Muscle of back (tissue), 3 donors: ENCODE measurements at regions not wholly inside any gene's neighbourhood (a gene's known extent, or its start where the extent isn't known, plus 50 kb on each side); places are given as distances from the start of the nearest gene placed in this dataset.

ENCODE experiments used
- DNase-seq, 3 donors: peaks; one replicate each; pipeline versions ENCODE4 v3.0.0 to v3.0.0-alpha.2; 2013

DNA sequence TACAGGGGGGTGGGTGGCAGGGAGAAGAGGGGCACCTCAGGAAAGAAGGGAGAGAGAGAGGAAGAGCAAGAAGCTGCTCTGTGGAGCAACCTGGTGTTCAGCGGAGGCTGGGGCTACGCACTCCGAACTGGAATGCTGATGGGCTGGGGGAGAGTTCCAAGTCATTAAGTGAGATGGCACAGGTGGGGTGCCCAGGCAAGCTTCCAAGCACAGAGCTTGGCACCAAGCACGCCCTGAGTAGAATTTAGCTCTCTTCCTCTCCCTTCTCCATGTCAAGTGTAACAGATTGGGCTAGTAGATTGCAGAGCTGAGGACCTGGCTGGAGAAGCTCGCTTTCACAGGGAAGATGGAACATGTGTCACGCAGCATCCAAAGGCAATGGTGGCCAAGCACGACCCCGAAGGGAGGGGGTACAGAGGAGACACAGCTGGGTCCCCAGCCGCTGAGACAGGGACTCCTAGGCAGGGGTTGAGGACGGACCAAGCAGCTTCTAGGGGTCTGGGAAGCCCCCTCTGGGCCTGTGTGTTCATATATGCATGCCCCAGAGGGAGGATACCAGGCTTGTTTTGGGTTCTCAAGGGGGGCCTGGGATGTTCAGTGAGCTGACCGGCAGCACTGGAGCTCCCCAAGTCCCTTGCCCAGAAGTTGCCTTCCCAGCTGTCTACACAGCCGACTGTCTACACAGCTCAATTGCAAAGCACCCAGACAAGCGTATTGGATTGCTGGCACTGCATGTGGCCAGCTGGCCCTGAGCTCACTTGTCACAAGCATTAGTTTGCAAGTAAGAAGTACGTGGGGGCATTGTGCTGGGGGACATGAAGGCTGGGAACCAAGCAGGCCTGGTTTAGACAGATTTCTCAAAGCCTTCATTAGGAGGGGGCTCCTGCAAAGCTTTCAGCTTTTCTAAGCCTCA, 247.8 kb downstream of the ENGASE start:
- no peak for DNase-seq

DNA sequence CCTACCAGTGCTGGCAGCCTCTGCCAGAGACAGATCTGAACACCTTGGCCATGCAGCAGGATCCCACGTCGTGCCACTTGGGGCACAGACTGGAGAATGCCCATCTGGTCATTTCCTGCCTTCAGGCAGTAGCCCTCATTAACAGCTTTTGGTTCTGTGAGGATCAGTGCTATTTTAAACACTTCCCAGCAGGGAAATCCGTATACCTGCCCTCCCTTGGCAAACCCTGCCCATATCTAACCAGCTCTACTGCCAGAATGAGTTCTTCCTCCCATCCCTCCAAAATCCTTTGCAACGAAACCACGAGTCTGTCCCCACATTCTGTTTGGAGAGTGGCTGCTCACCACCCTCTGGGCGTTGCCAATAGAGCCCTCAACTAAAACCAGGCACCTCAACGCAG, 245.7 kb downstream of the ENGASE start:
- DNase-seq, result no peak

DNA sequence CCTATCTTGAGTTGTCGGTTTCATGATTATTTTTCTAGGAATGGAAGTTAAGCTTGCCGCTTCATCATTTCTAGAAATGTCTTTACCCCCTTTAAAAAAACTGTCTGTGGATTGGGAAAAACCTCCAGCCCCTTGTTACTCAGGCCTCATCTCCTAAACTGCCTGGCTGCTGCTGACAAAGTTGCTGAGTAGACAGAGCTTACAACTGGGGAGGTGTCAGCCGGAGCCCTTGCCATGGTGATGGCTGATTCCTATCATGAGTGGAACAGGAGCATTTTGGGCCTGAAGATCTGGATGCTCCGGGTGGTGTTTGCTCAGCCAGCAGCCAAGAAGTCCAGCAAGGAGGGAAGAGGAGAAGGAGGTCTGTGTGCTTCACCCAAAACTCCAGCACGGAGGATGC, 243.3 kb downstream of the ENGASE start:
- no peak for DNase-seq

DNA sequence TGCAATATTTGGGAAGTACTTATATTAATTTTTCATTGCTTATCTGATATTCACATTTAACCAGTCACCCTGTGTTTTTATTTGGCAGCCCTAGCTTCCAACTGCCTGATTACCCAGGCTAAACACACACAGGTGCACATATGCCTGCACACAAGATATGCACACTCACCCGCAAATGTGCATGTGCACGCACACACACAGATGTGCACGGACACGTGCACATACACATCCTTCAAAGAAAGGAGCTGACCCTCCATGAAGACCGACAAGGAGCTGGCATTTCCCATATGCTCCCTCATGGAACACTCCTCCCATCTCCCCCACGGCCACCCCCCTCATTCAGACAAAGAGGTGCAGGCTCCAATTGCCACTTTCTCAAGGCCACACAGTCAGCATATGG, 242.2 kb downstream of the ENGASE start:
- no peak for DNase-seq

DNA sequence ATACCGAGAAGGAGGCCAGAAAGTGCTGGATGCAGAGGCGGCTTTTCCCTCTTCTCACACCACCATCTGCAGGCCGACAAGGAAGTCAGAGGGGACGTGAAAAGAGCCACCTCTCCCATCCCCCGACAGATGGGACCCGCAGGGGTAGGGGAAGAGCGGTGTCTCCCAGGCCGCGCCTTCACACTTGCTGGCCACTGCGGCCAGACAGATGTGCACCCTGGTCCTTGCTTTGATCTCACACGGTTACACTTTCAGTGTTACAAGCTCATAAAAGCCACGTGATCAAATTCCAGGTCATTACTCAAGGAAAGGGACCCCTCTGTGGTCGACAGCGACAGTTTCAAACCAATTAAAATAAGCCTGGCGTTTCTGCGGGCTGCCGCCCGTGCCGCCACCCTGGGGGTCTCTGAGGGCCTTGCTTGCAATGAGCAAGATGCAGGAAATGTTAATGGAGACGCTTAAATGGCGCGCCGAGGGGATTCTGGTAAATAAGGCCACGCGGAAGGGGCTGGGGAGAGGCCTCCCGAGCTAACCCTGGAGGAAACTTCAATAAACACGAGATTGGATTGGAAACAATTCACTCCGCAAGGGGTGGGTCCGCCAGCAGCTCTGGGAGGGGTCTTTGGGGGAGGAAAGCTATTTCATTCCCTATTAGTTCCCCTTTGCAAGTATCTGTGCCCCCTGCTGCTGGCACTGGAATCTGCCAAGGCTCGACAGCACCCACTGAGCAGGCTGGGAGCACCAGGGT, 240.9 kb downstream of the ENGASE start:
- DNase-seq, result no peak

DNA sequence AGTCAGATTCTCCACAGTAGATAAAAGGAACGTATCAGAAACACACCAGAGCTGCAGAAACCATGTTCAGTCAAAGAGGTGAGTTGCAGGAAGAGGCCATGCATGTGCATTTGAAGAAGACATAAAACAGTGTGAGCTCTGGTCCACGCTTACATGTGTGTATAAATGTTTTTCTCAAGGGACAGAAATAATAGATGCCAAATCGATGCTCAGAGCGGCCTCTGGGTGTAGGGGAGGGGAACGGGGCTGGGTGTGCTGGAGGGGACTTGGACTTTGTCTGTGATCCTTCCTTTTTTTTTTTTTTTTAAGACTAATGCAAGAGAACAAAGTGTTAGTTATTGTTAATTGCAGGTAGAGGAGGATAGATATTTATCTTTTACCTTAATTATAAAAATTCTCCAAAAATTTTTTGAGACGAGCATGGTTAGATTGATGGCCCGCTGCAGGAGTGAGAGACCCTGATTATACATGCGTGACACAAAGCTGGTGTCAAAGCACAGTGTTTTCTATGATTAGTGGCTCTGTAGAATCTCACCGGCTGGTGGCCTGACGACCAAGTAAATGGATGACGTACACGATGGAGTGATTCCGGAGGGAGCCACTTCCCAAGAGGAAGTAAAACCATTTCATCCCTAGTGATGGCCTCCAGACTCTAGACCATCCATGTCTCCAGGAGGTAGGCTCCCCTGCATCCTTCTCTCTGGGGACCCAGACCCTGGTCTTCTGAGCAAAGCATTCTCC, 240.2 kb downstream of the ENGASE start:
- no peak for DNase-seq

DNA sequence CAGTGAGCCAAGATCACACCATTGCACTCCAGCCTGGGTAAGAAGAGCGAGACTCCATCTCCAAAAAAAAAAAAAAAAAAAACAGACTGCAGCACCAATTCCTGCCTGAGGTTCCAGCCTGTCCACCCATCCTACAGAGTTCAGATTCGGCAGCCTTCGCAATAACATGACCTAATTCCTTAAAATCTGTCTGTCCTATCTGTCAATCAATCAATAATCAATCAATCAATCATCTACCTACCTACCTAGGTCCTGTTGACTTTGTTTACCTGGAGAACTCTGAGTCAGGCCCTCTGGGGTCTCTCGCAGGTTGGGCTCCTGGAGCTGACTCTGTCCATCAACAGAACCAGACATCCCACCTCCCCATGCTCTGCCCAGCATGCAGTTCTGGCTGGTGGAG, 236.7 kb downstream of the ENGASE start:
- no peak for DNase-seq

DNA sequence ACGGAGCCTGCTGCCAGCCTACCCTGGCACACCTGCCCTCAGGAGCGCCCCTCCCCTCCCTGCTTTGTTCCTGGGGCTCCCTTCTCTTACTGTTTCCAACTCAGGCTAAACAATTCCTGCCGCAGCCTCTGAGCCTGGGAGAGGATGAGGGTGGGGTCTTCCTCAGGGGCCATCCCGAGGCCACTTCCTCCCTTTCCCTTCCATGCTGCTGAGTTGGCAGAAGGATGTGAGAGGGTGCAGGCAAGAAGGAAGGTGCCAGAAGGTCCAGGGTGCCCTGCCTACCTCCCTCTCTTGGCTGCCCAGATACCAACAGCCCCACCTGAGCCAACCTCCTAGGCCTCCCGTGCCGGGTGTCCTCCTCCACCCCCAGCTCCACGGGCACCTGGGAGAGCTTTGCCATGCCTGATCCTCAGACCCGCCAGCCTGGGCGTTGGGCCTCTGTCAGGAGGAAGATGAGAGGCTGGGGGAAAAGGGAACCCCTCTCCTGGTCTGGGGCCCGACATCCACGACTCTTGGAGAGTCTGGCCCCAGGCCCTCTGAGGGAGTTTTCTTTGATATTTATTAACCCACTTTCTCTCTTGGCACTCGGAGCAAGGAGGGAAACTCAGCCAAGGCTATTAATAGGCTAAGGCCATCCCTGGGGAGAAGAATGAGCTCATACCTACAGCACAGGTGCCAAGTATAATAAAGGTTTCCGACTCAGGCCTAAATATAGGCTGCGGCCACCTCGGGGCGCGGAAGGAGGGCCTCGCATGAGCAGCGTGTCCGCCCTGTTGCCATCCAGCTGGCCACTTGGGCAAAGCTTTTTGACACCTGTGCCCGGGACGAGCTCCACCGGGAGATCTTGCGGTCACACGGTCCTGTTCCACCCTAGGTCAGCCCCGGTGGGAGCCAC, 232.0 kb downstream of the ENGASE start:
- no peak for DNase-seq

DNA sequence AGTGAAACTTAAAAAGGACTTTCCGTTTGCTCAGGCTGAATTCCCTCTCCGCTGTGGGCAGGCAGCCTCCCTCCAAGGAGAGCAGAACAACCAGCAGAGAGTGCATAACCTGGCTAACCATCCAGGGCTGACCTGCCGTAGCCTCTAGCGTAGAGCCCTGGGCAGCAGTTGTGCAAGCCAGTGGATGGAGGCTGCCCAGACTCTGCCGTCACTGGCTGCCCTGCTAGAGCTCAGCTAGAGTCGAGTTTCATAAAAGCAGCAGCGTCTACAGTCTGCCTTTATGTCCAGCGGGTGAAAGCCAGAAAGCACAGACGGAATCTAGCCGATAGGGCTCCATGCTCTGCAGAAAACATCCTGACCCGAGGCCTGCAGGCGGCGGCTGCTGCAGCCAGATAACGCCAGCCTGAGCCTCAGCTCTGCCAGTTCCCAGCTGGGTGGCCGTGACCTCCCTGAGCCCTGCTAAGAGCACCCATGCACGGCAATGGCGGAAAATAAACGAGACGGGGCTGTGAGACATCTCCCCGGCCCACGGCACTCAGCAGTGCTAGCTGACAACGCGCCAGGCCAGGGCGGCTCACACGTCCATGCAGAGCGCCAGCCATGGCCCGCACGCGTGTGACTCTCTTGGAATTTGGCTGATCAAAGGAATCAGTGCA, 231.3 kb downstream of the ENGASE start:
- peak; percentile 1 to 24 (median 16) for DNase-seq

DNA sequence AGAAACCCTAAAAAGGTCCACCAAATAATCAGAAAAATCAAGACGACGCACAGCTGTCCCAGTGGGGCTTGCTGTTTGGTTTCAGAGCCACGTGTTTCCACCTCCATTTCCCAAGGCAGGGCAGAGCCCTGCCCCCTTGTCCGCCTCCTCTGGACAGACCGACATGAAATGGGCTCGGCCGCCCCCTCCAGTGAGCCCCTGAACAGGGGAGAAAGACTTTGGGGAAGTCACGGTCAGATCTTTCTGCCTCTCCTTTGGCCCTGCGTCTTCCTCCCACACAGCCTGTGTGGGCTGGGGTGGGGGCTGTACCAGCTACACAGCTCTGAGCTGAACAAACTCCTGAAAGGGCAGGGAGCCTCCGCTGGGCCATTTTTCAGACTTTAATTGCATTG, 230.7 kb downstream of the ENGASE start:
- DNase-seq, result no peak

DNA sequence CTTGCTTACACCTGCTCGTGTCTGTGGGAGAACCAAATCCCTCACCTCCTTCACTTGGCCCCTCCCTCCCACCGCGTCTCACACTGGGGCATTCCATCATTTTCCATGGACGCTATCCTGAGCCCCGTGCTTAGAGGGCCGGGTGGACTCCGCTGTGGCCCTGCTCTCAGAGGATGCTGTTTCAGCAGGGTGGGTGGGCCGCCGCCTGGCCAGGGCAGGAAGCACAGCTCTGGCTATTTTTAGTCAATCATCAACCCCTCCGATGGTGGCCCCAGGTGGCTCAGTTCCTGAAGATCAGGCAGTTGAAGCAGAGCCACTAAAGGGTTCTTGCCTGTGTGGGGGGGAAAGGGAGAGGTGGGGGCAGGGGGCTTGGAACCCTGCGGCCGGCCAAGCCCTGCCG, 230.3 kb downstream of the ENGASE start:
- DNase-seq, result no peak

DNA sequence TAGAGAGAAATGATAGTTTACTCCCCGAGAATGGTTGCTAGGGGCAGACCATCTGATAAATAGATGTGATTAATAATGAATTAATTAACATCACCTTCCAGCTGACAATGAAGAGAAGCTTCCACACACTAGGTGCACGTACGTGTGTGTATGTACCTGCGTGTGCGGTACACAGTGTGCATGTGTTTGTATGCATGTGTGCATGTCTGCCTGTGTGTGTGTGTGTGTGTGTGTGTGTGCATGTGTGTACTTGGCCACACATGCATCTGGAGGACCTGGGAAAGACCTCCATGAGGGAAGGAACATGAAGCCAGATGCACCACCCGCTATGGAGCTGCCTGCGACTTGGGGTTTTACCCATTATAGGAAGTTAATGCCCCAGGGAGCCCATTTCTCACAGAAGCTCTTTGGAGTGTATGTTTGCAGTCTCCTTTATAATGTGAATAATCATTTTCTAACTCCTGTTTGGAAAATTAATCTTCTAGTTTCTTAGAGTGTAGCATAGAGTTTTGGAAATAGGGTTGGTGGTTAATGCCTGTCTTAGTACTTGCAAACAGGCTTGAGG, 229.1 kb downstream of the ENGASE start:
- DNase-seq, result no peak

DNA sequence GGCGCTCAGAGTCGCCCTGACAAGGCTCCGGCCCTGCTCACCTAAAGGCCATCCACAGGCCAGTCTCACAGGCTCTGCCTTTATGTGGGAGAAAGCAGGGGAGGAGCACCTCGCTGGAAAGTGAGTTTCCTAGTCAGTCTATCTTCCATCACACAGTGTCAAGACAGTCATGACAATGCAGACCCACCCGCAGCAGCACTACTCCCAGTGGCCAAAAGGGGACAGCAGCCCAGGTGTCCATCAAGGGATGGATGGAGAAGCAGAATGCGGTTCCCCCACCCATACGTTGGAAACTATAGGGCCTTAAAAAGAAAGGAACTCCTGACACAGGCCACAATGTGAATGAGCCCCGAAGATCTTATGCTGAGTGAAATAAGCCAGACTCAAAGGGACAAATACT, 226.8 kb downstream of the ENGASE start:
- DNase-seq, result no peak

DNA sequence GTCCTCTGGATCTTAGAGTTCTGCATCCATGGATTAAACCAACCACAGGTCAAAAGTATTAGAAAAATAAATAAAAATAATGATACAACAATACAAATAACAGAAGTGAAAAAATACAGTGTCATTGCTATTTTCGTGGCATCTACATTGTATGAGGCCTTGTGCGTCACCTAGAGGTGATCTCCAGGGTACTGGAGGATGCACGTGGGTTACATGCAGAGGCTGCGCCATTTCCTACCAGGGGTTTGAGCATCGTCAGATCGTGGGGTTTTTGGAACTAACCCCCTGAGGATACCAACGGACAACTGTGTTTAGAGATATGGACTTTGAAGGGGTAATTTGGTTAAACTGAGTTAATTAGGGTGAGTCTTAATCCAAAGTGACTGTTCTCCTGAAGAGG, 224.7 kb downstream of the ENGASE start:
- no peak for DNase-seq

DNA sequence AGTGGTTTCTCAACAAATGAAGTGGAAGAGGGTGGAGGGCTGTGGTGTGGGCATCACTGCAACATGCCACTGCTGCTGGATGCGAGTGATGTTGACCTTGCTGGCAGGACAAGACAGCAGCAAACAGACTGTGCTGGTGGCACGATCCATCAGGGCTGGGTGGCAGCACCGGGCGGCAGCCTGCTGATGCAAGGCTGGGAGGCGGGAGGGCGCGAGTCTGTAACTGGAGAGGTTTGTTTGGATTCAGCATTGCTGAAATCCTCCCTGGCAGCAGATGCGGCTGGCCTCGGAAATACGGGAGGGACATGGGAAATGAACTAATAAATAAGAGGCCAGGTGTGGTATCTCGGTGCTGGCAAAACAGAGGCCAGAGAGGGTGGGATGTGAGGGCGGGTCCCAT, 224.2 kb downstream of the ENGASE start:
- no peak for DNase-seq

DNA sequence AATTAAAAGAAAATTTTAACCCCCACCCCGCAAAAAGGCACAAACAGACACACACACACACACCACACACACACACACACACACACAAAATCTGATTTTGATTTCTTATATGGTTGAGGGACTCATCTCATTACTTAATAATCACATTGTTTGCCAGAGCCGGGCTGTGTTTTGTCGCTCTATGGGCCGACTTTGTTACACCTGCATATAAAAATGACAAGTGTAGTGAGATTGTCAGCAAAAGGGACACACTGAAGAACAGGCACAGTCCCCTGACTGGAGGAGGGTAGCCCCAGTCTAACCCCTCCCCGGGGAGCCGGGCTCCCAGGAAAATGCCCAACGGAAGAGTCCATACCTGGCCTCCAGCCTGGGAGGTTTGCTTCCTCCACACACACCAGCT, 221.6 kb downstream of the ENGASE start:
- DNase-seq, result no peak

DNA sequence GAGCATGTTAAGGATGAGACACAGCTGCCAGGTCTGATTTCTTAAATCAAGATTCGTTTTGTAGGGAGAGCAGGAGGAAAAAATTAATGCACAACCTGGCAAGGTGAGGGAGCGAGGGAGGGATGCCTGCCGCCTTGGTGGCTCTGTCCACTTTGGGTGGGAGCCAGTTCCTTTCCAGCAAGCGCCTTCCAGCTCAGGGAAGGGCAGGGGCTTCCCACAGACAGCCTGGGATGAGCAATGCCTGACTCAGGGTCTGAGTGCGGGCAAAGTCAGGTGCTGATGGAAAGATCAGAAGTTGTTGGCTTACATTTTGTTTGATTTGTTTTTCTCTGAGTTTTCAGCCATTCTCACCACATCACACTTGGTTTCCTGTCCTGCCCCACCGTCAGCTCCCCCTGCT, 220.7 kb downstream of the ENGASE start:
- DNase-seq, result no peak

DNA sequence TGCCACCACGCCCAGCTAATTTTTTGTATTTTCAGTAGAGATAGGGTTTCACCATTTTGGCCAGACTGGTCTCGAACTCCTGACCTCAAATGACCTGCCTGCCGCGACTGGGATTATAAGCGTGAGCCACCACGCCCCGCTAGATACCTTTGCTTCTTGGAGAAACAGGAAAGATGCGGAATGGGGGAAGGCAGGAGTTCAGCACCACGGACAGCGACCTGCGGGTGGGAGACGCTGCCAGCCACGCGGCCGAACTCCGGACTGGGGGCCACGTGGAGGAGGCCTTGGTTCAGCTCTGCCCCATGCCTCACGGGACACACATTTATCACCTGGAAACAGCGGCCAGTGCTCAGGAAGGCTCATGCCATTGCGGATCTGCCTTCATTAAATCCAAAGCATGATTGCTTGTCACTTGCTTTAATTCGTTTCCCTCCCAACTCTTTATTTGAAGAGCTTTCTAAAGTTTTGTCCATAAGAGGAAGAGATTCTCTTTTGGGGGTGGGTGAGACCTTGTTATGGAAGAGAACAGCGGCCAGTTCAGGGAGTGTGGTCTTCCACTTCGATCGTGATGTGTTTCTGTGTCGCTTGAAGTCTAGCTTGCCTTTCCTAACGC, 219.9 kb downstream of the ENGASE start:
- peak; percentile 44 to 83 (median 80) for DNase-seq

DNA sequence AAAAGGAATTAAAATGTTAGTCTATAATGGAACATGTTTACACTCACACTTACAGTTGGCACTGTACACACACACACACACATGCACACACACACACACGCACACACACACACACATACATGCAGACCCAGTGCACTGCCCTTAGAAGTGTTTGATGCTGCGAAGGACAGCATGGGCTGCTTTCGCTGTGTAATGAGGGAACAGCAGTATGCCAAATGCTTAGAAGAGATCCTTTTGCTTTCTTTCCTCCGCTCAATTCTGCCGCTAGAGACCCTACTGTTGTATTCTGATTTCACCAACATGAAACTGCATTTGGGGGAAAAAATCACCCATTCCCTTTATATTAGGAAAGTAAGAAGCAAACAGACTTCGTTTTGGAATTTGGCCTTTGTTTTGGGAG, 217.9 kb downstream of the ENGASE start:
- no peak for DNase-seq

DNA sequence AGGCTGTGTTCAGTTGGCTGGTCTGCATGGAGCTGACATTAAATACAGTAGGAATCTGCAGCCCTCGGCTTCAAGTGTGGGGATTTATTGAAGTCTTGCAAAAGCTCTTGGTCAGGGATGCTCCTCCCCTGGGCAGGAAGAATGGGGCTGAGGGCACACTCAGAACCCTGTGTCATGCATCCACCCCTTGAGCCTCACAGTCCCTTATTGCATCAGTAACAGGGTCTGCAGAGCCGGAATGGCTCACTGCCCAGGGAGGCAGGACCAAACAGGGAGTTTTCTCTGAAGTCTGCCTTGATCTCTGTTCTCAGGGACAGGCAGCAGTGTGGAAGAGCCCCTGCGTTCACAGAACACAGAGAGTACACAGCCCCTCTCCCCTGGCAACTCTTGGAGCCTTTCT, 216.8 kb downstream of the ENGASE start:
- DNase-seq, result no peak
